Fibroblast of the aortic adventitia (primary cell): ENCODE measurements at regions not wholly inside any gene's neighbourhood (a gene's known extent, or its start where the extent isn't known, plus 50 kb on each side); places are given as distances from the start of the nearest gene placed in this dataset.

Source experiments
- DNase-seq: peaks from one replicate; pipeline ENCODE4 v3.0.0-alpha.2; 2010; ENCODE audit warnings: low read depth
- H3K4me3 ChIP-seq: 2 replicates; pipeline ENCODE4 v1.5.1; 2011; ENCODE audit warnings: low read depth, mild to moderate bottlenecking, control low read depth, low read length, moderate library complexity
- TF ChIP-seq, protein P1 (sequence below): IDR thresholded peaks from 2 replicates; pipeline ENCODE4 v1.5.1; 2011; ENCODE audit warnings: mild to moderate bottlenecking, low read length, control low read depth, inconsistent platforms; ENCODE audit not compliant: insufficient read depth

DNA sequence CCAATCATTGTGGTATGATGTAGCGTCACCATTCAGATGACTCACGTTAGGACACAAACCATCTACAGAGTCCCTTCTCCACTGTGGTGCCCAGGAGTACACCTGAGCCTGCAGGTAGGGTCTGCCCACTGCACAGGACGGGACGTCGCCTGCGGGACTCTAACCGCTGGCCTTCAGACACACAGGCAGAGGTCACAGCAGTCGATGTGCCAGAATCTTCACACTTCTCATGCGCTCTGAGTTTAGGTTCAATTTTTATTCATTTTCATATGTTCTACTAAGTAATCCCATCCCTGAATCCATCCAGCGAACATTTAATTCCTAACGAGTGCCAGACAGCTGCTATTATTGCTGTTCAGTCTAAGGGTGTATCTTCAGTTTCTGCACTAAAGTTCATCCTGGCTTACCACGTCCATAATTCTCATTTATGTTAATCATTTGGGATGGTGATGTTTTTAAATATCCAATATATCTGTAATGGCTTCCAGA lies 73.3 kb downstream of the CXCL12 start:
- H3K4me3 ChIP-seq: no peak overlapping the region
- DNase-seq: no peak
- TF ChIP-seq, protein P1, sequence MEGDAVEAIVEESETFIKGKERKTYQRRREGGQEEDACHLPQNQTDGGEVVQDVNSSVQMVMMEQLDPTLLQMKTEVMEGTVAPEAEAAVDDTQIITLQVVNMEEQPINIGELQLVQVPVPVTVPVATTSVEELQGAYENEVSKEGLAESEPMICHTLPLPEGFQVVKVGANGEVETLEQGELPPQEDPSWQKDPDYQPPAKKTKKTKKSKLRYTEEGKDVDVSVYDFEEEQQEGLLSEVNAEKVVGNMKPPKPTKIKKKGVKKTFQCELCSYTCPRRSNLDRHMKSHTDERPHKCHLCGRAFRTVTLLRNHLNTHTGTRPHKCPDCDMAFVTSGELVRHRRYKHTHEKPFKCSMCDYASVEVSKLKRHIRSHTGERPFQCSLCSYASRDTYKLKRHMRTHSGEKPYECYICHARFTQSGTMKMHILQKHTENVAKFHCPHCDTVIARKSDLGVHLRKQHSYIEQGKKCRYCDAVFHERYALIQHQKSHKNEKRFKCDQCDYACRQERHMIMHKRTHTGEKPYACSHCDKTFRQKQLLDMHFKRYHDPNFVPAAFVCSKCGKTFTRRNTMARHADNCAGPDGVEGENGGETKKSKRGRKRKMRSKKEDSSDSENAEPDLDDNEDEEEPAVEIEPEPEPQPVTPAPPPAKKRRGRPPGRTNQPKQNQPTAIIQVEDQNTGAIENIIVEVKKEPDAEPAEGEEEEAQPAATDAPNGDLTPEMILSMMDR: no peak

GRCh38 chr10:44310762-44311562 lies 73.9 kb downstream of the CXCL12 start:
- peak; percentile 76 for DNase-seq
- TF ChIP-seq, protein P1: peak; percentile 68
- H3K4me3 ChIP-seq: peak overlapping the region; percentile 40

- no peak overlapping the region for H3K4me3 ChIP-seq
- TF ChIP-seq, protein P1: no peak
- DNase-seq: no peak
Observed at GRCh38 chr10:44309939-44310761, 74.7 kb downstream of the CXCL12 start.

- TF ChIP-seq, protein P1: no peak
- no peak for DNase-seq
- no peak overlapping the region for H3K4me3 ChIP-seq
Observed at GRCh38 chr10:44309361-44309760, 75.5 kb downstream of the CXCL12 start.

- no peak overlapping the region for H3K4me3 ChIP-seq
- no peak for DNase-seq
- TF ChIP-seq, protein P1: no peak
Observed at GRCh38 chr10:44308935-44309334, 76.0 kb downstream of the CXCL12 start.

- TF ChIP-seq, protein P1: no peak
- no peak overlapping the region for H3K4me3 ChIP-seq
Observed at GRCh38 chr10:44307691-44308090, 77.2 kb downstream of the CXCL12 start.

More at GRCh38 chr10:44307691-44308090, 77.2 kb downstream of the CXCL12 start:
- DNase-seq: no peak
